Adrenal gland (tissue), 5 donors: ENCODE measurements at regions not wholly inside any gene's neighbourhood (a gene's known extent, or its start where the extent isn't known, plus 50 kb on each side); places are given as distances from the start of the nearest gene placed in this dataset.

Experiments
- POLR2A ChIP-seq, 2 donors: fragments of 450-650 bp; IDR thresholded peaks; one replicate each; pipeline ENCODE4 v1.6.1; 2017; ENCODE audit warnings: antibody characterized with exemption in 2 of 2, mild to moderate bottlenecking in 2 of 2, moderate library complexity in 1 of 2
- TF ChIP-seq, protein P1 (sequence below), 6 experiments: fragments of 450-650 bp in 4 of 6; fragments of 200-600 bp in 2 of 6; sonication (generic) in 1 of 6; IDR thresholded peaks; 1 replicate in 5 of 6; 2 replicates in 1 of 6; pipeline versions ENCODE4 v1.5.1 to v1.8.0; 2016 to 2021; ENCODE audit warnings: antibody characterized with exemption in 6 of 6, mild to moderate bottlenecking in 2 of 6, moderate library complexity in 1 of 6
- donor health status: DM: no; HTN: no; CAD: no.

DNA sequence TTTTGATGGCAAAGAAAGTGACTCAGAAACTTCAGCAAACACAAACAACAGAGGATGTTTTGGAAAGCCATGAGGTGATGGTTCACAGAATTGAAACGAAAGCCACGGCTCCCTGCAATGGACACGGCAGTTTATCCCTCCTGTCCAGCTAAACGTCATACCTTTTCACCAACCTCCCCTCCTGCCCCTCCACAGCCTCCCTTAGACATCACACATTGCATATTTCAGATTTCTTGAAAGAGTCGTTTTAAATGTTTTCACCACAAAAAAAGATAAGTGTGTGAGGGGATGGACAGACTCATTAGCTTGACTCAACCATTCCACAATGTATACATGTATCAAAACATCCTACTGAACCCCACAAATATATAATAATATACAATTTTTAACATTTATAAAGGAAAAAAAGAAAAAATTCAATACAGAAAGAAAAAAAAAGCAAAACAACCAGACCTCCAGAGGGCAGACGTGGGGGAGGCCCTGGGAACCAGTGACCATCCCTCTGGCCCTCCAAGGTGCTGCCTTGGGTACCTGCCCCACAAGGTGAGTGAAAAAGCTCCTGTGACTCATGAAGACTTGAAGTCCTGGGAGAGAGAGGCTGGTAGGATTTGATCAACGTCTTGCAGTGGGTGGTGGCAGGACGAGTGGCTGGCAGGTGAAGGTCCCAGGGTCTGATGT, 117.2 kb upstream of the THBS2 start:
- TF ChIP-seq, protein P1, sequence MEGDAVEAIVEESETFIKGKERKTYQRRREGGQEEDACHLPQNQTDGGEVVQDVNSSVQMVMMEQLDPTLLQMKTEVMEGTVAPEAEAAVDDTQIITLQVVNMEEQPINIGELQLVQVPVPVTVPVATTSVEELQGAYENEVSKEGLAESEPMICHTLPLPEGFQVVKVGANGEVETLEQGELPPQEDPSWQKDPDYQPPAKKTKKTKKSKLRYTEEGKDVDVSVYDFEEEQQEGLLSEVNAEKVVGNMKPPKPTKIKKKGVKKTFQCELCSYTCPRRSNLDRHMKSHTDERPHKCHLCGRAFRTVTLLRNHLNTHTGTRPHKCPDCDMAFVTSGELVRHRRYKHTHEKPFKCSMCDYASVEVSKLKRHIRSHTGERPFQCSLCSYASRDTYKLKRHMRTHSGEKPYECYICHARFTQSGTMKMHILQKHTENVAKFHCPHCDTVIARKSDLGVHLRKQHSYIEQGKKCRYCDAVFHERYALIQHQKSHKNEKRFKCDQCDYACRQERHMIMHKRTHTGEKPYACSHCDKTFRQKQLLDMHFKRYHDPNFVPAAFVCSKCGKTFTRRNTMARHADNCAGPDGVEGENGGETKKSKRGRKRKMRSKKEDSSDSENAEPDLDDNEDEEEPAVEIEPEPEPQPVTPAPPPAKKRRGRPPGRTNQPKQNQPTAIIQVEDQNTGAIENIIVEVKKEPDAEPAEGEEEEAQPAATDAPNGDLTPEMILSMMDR (IDR thresholded peaks at IDR 0.05): no peak
- TF ChIP-seq POLR2A (IDR thresholded peaks at IDR 0.05): no peak
